Activated T-helper 2 cell treated with anti-CD3 and anti-CD28 coated beads, Interferon-gamma antibody, Interleukin-2, Interleukin-4, amounts not matched to agents 10 μg/mL and 5 μg/mL and 100 μg/mL, durations not matched to agents 14 hours and 24 hours and 36 hours (primary cell): ENCODE measurements at regions not wholly inside any gene's neighbourhood (a gene's known extent, or its start where the extent isn't known, plus 50 kb on each side); places are given as distances from the start of the nearest gene placed in this dataset.

ENCODE experiments used
- DNase-seq: peaks from one replicate; pipeline ENCODE4 v3.0.0; 2021; ENCODE audit warnings: low spot score
- H3K27ac Mint-ChIP-seq: one replicate; pipeline ENCODE4 v1.8.0; 2021; ENCODE audit warnings: mixed read lengths
- H3K27me3 Mint-ChIP-seq: one replicate; pipeline ENCODE4 v1.8.0; 2021; ENCODE audit warnings: low read depth, mixed read lengths
- H3K36me3 Mint-ChIP-seq: one replicate; pipeline ENCODE4 v1.8.0; 2021; ENCODE audit warnings: low read depth, mixed read lengths
- H3K4me1 Mint-ChIP-seq: one replicate; pipeline ENCODE4 v1.8.0; 2021; ENCODE audit warnings: low read depth, mixed read lengths
- H3K4me3 Mint-ChIP-seq: one replicate; pipeline ENCODE4 v1.8.0; 2021; ENCODE audit warnings: low read depth, mild to moderate bottlenecking, moderate library complexity, mixed read lengths
- H3K9me3 Mint-ChIP-seq: one replicate; pipeline ENCODE4 v1.8.0; 2021; ENCODE audit warnings: mixed read lengths
- intact Hi-C: fragments of 100-400 bp; cut with micrococcal nuclease; formaldehyde crosslinking; loops from one replicate; pipeline ENCODE4 v1.15.1; 2023

DNA sequence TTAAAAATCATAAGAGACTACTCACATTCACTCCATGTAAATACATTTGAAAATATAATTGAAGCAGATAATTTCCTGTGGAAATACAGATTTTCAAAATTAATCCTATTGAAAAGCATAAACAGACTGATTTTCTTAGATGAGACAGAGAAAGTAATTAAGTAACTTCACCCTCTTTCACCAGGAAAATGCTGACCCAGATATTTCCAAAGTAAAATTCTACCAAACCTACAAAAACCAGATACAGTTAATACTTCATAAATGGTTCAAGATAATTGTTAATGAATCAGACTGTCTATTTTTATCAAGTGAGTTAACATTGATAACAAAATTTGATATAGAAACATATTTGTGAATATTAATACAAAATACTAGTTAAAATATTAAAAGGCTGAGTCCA, 233.5 kb upstream of the KHDRBS2 start:
- no peak for DNase-seq
- no peaks in the 10 kb centered on the region for H3K36me3 Mint-ChIP-seq
- no peaks in the 10 kb centered on the region for H3K27me3 Mint-ChIP-seq
- no peak overlapping the region for H3K4me3 Mint-ChIP-seq
- no peak overlapping the region for H3K27ac Mint-ChIP-seq
- H3K4me1 Mint-ChIP-seq: no peaks in the 10 kb centered on the region
- intact Hi-C loops: no loop called here
- peaks cover 34% of the 10 kb centered on the region for H3K9me3 Mint-ChIP-seq

DNA sequence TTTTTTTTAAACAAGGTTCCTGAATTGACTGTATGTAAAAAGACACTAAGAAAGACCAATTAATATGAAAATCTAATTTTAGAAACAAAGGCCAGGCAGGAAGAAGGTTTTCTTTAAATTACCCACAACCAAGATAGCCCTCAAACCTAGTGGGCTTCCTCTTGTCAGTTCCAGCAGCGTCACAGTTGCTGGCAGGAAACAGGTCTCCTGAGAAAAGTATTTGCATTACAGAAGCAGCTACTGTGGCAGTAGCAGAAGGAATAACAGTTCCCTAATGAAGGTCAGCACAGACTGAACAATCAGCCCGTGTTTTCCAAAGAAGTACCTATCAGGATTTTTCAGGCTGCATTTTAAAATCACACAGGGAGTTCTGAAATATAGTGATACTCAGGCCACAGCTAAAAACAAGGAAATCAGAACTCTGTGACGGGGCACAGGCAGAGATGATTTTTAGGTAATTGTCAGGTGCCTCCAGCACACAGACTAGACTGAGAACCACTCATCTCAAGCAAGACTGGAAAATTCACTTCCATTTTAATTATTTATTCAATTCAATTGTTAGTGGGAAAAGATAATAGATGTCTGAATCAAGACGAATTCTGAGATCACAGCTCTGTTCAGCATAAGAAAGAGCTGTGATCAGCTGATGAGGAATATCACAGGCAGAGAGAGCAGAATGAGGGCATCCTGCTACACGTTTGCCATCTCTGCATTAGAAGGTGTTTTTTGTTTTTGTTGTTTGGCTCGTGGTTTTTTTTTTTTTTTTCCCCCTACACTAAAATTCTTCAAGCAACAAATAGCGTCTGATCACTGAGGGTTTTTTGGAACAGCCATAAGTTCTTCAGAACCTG, 230.5 kb upstream of the KHDRBS2 start:
- Mint-ChIP-seq H3K36me3 (no peaks in the 10 kb centered on the region), H3K4me3 (no peak overlapping the region), H3K9me3 (peaks cover 22% of the 10 kb centered on the region), H3K4me1 (no peaks in the 10 kb centered on the region), H3K27ac (no peak overlapping the region), H3K27me3 (no peaks in the 10 kb centered on the region)
- DNase-seq: no peak
- intact Hi-C loops: no loop called here

DNA sequence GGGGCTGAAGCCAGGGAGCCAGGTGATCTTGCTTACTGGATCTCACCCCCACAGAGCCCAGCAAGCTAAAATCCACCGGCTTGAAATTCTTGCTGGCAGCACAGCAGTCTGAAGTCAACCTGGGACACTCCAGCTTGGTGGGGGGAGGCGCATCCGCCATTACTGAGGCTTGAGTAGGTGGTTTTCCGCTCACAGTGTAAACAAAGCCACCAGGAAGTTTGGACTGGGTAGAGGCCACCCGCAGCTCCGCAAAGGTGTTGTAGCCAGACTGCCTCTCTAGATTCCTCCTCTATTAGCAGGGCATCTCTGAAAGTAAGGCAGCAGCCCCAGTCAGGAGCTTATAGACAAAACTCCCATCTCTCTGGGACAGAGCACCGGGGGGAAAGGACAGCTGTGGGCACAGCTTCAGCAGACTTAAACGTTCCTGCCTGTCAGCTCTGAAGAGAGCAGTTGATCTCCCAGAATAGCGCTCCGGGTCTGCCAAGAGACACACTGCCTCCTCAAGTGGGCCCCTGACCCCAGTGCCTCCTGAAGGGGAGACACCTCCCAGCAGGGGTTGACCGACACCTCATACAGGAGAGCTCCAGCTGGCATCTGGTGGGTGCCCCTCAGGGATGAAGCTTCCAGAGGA, 206.3 kb upstream of the KHDRBS2 start:
- Mint-ChIP-seq H3K9me3 (peaks cover 47% of the 10 kb centered on the region), H3K27ac (no peak overlapping the region), H3K4me3 (no peak overlapping the region), H3K27me3 (no peaks in the 10 kb centered on the region), H3K4me1 (no peaks in the 10 kb centered on the region), H3K36me3 (no peaks in the 10 kb centered on the region)
- intact Hi-C loops: no loop called here
- DNase-seq: no peak

DNA sequence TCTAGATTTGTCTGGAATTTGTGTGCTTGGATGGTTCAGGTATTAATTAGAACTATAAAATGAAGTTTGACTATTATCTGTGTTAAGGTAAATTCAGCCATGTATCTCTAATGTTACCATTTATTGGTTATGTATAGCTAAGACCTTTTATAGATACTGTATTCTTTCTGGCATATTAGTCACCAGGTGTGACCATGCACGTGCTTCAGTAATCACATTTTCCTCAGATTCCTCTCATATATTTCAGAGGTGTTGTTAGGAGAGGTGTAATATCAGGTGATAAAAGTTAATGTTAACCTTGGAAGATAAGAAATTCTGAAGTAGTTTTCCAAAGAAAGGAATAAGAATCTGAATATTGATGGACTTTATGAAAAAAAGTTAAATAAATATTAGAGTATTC, 194.5 kb upstream of the KHDRBS2 start:
- Mint-ChIP-seq H3K36me3 (no peaks in the 10 kb centered on the region), H3K9me3 (peaks cover 14% of the 10 kb centered on the region), H3K27me3 (no peaks in the 10 kb centered on the region), H3K4me3 (no peak overlapping the region), H3K27ac (no peak overlapping the region), H3K4me1 (no peaks in the 10 kb centered on the region)
- no peak for DNase-seq
- intact Hi-C loops: no loop called here

DNA sequence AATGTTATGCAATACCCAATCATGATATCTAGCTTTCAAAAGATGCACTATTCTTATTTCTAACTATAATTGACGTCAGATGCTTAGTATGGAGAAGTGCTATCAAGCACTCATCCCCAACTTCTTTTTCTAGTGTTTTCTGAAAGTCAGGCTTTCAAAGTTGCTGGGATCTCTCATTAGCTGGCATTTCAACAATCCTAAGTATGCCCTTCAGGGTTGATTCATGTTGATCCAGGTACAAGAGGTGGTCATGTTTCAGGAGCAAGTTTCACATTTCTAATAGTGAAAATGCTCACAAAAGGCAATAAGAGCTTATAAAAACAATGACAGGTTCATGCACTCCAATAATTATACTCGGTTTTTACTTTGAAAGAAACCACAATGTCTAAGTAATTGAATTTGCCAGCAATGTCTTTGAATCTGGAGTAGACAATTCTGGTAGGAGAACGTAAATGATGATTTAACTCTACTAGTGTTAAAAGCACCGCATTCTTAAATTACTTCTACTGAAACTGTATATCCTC, 193.7 kb upstream of the KHDRBS2 start:
- intact Hi-C loops: loop anchor here (10.0 kb wide), 1 partner anchor 285 kb away; no protein-coding TSS in a partner anchor
- no peak for DNase-seq
- peaks cover 14% of the 10 kb centered on the region for H3K9me3 Mint-ChIP-seq
- H3K4me1 Mint-ChIP-seq: no peaks in the 10 kb centered on the region
- no peaks in the 10 kb centered on the region for H3K36me3 Mint-ChIP-seq
- no peaks in the 10 kb centered on the region for H3K27me3 Mint-ChIP-seq
- H3K4me3 Mint-ChIP-seq: no peak overlapping the region
- H3K27ac Mint-ChIP-seq: no peak overlapping the region

DNA sequence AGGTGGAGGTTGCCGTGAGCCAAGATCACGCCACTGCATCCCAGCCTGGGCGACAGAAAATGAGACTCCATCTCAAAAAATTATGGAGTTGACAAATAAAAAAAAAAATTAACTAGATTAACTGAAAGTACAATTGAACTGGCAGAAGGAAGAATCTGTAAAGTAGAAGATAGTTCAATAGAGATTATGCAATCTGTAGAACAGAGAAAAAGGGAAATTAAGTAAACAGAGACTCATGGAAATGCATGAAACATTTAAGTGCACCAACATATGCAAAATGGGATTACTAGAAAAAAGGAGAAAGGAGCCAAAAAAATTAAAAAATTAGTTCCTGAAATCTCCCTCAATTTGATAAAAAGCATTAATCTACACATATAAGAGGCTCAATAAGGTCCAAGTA, 188.8 kb upstream of the KHDRBS2 start:
- Mint-ChIP-seq H3K4me1 (no peaks in the 10 kb centered on the region), H3K27me3 (no peaks in the 10 kb centered on the region), H3K9me3 (peaks cover 27% of the 10 kb centered on the region), H3K36me3 (no peaks in the 10 kb centered on the region), H3K4me3 (no peak overlapping the region), H3K27ac (no peak overlapping the region)
- DNase-seq: no peak
- intact Hi-C loops: loop anchor here (10.0 kb wide), 1 partner anchor 280 kb away; no protein-coding TSS in a partner anchor

DNA sequence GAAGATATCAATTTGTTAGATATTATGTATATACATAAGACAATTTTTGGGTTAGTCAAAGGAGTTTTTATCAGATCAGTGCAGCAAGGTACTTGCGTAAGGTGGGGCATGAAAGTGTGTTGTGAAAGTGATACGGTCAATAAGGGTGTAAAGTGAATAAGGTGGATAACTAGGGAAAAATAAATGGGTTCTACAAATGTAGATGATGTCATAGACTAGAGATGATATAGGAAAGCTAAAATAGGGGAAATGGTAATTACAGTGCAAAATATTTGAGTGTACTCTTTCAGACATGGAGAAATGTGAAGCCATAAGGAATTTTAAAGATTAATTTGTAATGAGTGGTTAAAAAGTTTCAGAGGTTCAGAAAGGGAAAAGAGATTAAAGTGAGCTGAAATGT, 180.6 kb upstream of the KHDRBS2 start:
- no peaks in the 10 kb centered on the region for H3K36me3 Mint-ChIP-seq
- no peaks in the 10 kb centered on the region for H3K4me1 Mint-ChIP-seq
- no peak for DNase-seq
- intact Hi-C loops: no loop called here
- no peaks in the 10 kb centered on the region for H3K27me3 Mint-ChIP-seq
- peaks cover 26% of the 10 kb centered on the region for H3K9me3 Mint-ChIP-seq
- no peak overlapping the region for H3K27ac Mint-ChIP-seq
- H3K4me3 Mint-ChIP-seq: no peak overlapping the region

DNA sequence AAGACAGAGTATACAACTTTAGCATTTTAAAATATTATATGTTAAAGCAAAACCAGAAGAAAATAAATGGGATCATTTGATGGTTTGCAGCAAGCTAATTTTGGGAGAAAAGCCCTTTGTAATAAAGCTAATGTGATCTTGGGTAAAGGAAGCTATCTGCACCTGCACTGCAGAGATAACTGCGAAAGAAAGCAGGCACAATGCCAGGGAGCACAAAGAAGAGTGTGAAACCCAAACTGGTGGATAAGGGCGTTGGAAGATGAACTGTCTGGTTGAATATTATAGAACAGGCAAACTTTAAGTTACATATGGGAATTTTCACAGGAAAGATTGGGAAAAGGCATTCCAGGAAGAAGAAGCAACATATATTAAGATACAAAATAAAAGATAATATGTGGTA, 179.2 kb upstream of the KHDRBS2 start:
- intact Hi-C loops: no loop called here
- no peak overlapping the region for H3K4me3 Mint-ChIP-seq

DNA sequence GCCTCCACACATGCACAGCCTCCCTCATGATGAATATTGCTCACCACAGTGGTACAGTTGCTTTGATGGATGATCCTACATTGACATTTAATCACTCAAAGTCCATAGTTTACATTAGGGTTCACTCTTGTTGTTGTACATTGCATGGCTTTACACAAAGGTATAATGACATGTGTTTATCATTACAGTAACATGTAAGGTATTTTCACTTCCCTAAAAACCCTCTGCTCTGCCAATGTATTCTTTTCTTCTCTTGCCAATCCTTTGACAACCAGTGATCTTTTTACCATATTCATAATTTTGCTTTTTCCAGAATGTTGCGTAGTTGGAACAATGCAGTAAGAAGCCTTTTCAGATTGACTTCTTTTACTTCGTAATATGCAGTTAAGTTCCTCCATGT, 166.6 kb upstream of the KHDRBS2 start:
- H3K27me3 Mint-ChIP-seq: no peaks in the 10 kb centered on the region
- DNase-seq: no peak
- intact Hi-C loops: no loop called here
- no peak overlapping the region for H3K27ac Mint-ChIP-seq
- peaks cover 37% of the 10 kb centered on the region for H3K9me3 Mint-ChIP-seq
- no peaks in the 10 kb centered on the region for H3K36me3 Mint-ChIP-seq
- H3K4me1 Mint-ChIP-seq: no peaks in the 10 kb centered on the region
- H3K4me3 Mint-ChIP-seq: no peak overlapping the region

More for the DNA sequence above, 179.2 kb upstream of the KHDRBS2 start:
- Mint-ChIP-seq H3K9me3 (peaks cover 18% of the 10 kb centered on the region), H3K4me1 (no peaks in the 10 kb centered on the region), H3K36me3 (no peaks in the 10 kb centered on the region), H3K27me3 (no peaks in the 10 kb centered on the region), H3K27ac (no peak overlapping the region)
- DNase-seq: no peak

DNA sequence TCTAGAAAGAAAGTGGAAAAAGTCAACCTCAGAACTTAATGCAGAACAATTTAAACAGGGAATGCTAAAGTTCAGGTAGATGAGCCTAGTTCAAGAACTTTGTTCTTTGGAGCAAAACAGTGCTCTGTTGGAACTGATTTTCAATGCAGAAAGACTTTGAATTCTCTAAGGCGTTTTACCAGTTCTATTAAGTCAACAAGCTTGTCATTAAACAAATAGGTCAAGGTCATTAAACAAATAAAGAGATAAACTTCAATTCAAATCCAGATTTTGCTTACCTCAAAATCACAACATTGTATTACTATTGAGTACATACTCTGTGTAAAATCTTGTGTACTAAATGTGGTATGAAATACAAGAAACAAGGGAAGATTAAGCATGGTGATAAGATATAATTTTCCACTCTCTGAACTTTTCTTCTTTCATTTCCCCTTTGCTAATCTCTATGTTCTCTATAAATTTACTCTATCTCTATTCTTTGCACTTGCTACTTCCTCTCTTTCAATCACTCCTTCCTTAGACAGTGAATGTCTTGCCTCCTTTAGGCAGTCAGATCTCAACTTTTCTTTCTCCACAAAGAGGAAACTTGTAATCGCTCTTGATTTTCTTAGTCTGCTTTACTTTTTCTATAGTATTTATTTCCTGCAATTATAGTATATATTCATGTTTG, 160.8 kb upstream of the KHDRBS2 start:
- Mint-ChIP-seq H3K27me3 (no peaks in the 10 kb centered on the region), H3K4me3 (no peak overlapping the region), H3K27ac (no peak overlapping the region), H3K4me1 (no peaks in the 10 kb centered on the region), H3K36me3 (no peaks in the 10 kb centered on the region), H3K9me3 (peaks cover 46% of the 10 kb centered on the region)
- DNase-seq: no peak
- intact Hi-C loops: no loop called here

DNA sequence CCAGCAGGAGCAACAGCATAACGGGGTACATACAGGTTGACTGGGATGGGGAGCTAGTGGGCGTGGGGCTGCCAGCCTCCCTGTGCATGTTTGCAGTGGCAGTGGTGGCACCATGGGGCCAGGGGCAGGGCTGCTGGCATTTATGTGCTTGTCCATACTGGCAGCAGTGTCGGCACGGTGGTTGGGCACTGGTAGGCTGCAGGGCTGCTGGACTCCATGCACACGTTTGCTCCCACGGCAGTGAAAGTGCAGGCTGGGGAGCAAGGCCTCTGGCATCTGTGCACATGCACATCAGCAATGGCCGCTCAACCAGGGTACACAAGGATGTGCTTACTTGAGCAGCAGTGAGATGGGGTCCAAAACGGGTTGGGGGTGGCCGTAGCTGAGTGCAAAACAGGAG, 159.5 kb upstream of the KHDRBS2 start:
- Mint-ChIP-seq H3K36me3 (no peaks in the 10 kb centered on the region), H3K27ac (no peak overlapping the region), H3K4me1 (no peaks in the 10 kb centered on the region), H3K9me3 (peaks cover 47% of the 10 kb centered on the region), H3K4me3 (no peak overlapping the region), H3K27me3 (no peaks in the 10 kb centered on the region)
- intact Hi-C loops: no loop called here
- no peak for DNase-seq

DNA sequence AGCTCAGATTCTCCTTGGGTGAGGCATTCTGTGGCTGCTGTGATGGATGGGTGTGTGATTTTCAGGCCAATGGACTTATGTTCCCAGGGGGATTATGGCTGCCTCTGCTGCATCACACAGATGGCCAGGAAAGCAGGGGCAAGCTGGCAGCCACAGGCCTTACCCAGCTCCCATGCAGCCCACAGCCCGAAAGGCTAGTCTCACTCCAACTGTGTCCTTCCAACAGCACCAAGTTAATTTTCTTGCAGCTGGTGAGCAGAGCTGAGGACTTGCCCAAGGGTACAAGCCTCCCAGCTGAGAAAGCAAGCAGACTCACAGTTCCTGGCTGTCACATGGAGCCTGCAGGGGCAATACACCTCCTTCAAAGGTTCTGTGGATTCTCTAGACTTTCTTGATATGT, 155.2 kb upstream of the KHDRBS2 start:
- no peaks in the 10 kb centered on the region for H3K4me1 Mint-ChIP-seq
- intact Hi-C loops: no loop called here

DNA sequence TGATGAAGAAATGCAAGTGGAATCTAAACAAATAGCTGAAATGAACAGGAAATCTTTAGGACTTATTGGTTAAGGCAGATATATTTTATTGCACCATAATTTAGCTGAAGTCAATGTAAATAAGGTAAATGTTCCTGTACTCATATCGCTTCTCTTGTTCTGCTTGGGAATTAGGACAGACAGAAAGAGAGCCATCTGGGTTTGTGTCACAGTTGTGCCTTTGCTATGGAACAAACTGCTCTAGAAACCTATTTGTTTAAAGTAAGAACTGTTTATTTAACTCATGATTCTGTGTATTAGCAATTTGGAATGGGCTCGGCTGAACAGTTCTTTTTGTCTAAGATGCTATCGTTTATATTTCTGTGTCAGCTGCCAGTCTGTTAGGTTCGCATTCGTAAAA, 143.8 kb upstream of the KHDRBS2 start:
- intact Hi-C loops: no loop called here
- no peak for DNase-seq
- H3K36me3 Mint-ChIP-seq: no peaks in the 10 kb centered on the region
- peaks cover 23% of the 10 kb centered on the region for H3K9me3 Mint-ChIP-seq
- H3K4me3 Mint-ChIP-seq: no peak overlapping the region
- no peaks in the 10 kb centered on the region for H3K4me1 Mint-ChIP-seq
- H3K27me3 Mint-ChIP-seq: no peaks in the 10 kb centered on the region
- H3K27ac Mint-ChIP-seq: no peak overlapping the region

More for the DNA sequence above, 155.2 kb upstream of the KHDRBS2 start:
- Mint-ChIP-seq H3K27me3 (no peaks in the 10 kb centered on the region), H3K4me3 (no peak overlapping the region), H3K27ac (no peak overlapping the region), H3K36me3 (no peaks in the 10 kb centered on the region), H3K9me3 (peaks cover 47% of the 10 kb centered on the region)
- no peak for DNase-seq
